Ovary (tissue), 3 donors: ENCODE measurements at regions not wholly inside any gene's neighbourhood (a gene's known extent, or its start where the extent isn't known, plus 50 kb on each side); places are given as distances from the start of the nearest gene placed in this dataset.

Experiments
- CTCF ChIP-seq, 3 donors: fragments of 450-650 bp in 2 of 3; fragments of 200-600 bp in 1 of 3; IDR thresholded peaks; one replicate each; pipeline versions ENCODE4 v1.5.1 to v1.8.0; 2016 to 2022; ENCODE audit warnings: antibody characterized with exemption in 3 of 3, mild to moderate bottlenecking in 1 of 3
- EP300 ChIP-seq: sonication (generic); formaldehyde crosslinking; IDR thresholded peaks from one replicate; pipeline ENCODE4 v1.6.1; 2017; ENCODE audit warnings: antibody characterized with exemption
- POLR2A ChIP-seq: fragments of 450-650 bp; IDR thresholded peaks from one replicate; pipeline ENCODE4 v1.6.1; 2017; ENCODE audit warnings: antibody characterized with exemption, mild to moderate bottlenecking, moderate library complexity
- donor health status: DM: no; HTN: no; CAD: no.

GRCh38 chr6:56815436-56815835 is 139.5 kb upstream of the BEND6 start:
- no peak for TF ChIP-seq CTCF (IDR thresholded peaks at IDR 0.05)
- no peak for TF ChIP-seq POLR2A
- no peak for TF ChIP-seq EP300
